ENCODE measurements at regions not wholly inside any gene's neighbourhood (a gene's known extent, or its start where the extent isn't known, plus 50 kb on each side); places are given as distances from the start of the nearest gene placed in this dataset.

DNA sequence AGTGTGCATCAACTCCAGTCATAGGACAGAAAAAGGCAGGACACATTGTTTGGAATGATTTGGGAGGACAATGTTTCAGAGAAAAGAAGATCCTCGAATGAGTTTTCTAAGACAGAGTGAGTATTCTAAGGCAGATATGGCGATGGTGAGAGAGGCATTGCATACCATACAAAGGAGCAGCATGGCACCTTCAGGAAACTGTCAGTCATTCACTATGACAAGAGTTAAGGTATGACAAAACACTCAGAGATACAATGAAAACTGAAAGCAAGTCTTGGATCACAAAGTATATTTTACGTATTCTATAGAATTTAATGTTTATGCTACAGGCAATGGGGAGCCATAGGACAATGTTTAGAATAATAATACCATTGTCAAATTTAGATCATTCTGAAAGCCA lies 337.4 kb upstream of the LYPLAL1 start:
- H3F3A ChIP-seq (ENCODE audit: insufficient read depth), result no peaks in the 10 kb centered on the region
- no peak overlapping the region for H3K27ac ChIP-seq (ENCODE audit: low read depth, low read length)
- H2AFZ ChIP-seq (ENCODE audit: low read depth, low read length, severe bottlenecking), result no peak overlapping the region
- H3K4me2 ChIP-seq (ENCODE audit: low read depth, low read length, poor library complexity, severe bottlenecking), result no peak overlapping the region
- TF ChIP-seq EZH2phosphoT487 (conservative IDR thresholded peaks at IDR 0.05; ENCODE audit: low read length), result no peak
- TF ChIP-seq, protein P1, sequence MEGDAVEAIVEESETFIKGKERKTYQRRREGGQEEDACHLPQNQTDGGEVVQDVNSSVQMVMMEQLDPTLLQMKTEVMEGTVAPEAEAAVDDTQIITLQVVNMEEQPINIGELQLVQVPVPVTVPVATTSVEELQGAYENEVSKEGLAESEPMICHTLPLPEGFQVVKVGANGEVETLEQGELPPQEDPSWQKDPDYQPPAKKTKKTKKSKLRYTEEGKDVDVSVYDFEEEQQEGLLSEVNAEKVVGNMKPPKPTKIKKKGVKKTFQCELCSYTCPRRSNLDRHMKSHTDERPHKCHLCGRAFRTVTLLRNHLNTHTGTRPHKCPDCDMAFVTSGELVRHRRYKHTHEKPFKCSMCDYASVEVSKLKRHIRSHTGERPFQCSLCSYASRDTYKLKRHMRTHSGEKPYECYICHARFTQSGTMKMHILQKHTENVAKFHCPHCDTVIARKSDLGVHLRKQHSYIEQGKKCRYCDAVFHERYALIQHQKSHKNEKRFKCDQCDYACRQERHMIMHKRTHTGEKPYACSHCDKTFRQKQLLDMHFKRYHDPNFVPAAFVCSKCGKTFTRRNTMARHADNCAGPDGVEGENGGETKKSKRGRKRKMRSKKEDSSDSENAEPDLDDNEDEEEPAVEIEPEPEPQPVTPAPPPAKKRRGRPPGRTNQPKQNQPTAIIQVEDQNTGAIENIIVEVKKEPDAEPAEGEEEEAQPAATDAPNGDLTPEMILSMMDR (IDR thresholded peaks at IDR 0.05; ENCODE audit: insufficient read depth, low read length, poor library complexity, severe bottlenecking), result no peak
- no peaks in the 10 kb centered on the region for H3K9me3 ChIP-seq (ENCODE audit: insufficient read depth, low read length)
- no peak overlapping the region for H3K9ac ChIP-seq (ENCODE audit: low read length)
- H3K79me2 ChIP-seq (ENCODE audit: insufficient read depth, low read length), result no peaks in the 10 kb centered on the region
- H3K9me2 ChIP-seq (replicated peaks; ENCODE audit: insufficient read depth, low read length), result no peaks in the 10 kb centered on the region
- H3K36me3 ChIP-seq (ENCODE audit: low read length), result no peaks in the 10 kb centered on the region
- H4K20me1 ChIP-seq (ENCODE audit: low read depth, low read length), result no peaks in the 10 kb centered on the region
- H3K27me3 ChIP-seq (ENCODE audit: low read length), result no peaks in the 10 kb centered on the region
- H3K4me3 ChIP-seq (ENCODE audit: insufficient read depth, low read length, poor library complexity, severe bottlenecking), result no peak overlapping the region

DNA sequence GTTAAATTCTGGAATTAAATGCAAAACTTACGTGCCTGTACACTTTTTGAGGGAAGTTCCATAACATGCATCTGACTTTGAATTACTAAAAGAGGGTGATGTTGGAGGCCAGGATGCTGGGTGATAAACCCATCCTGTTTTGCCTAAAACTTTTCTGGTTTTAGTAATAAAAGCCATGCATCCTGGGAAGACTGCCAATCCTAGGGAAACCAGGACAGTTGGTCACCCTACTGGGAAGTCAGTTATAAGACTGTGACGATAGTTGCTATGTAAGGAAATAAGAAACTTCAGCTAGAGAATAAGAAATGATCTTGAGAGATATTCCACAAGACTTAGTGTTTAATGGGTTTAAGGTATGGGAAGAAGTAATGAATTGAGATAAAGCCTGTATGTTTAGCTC lies 336.6 kb upstream of the LYPLAL1 start:
- Histone ChIP-seq H3K4me2 (ENCODE audit: low read depth, low read length, poor library complexity, severe bottlenecking) (no peak overlapping the region), H3K79me2 (ENCODE audit: insufficient read depth, low read length) (no peaks in the 10 kb centered on the region), H2AFZ (ENCODE audit: low read depth, low read length, severe bottlenecking) (no peak overlapping the region), H3K27me3 (ENCODE audit: low read length) (no peaks in the 10 kb centered on the region), H3F3A (ENCODE audit: insufficient read depth) (no peaks in the 10 kb centered on the region), H3K4me3 (ENCODE audit: insufficient read depth, low read length, poor library complexity, severe bottlenecking) (no peak overlapping the region), H3K9me3 (ENCODE audit: insufficient read depth, low read length) (no peaks in the 10 kb centered on the region), H3K27ac (ENCODE audit: low read depth, low read length) (no peak overlapping the region), H4K20me1 (ENCODE audit: low read depth, low read length) (no peaks in the 10 kb centered on the region), H3K9me2 (replicated peaks; ENCODE audit: insufficient read depth, low read length) (no peaks in the 10 kb centered on the region), H3K9ac (ENCODE audit: low read length) (no peak overlapping the region), H3K36me3 (ENCODE audit: low read length) (no peaks in the 10 kb centered on the region)
- TF ChIP-seq, protein P1 (IDR thresholded peaks at IDR 0.05; ENCODE audit: insufficient read depth, low read length, poor library complexity, severe bottlenecking), result no peak
- TF ChIP-seq EZH2phosphoT487 (conservative IDR thresholded peaks at IDR 0.05; ENCODE audit: low read length), result no peak

DNA sequence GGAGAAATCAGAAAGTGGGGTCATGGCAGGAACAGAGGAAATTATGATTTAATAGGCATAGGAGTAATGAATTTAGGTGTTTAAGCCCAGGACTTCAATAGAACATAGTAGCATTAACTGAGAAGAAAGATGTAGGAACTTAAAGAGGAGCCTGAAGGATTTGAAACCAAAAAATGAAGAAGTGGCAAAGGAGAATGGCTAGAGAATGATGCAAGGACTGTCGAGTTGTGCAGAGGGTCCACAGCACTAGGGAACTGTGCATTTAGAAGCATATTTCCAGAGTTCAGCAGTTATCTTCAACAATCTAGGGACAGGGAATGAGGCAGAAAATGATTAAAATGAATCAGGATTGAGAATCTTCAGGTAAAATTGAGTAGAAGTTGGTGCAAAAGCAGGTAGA lies 328.1 kb upstream of the LYPLAL1 start:
- Histone ChIP-seq H3K4me2 (ENCODE audit: low read depth, low read length, poor library complexity, severe bottlenecking) (no peak overlapping the region), H3K79me2 (ENCODE audit: insufficient read depth, low read length) (no peaks in the 10 kb centered on the region), H3K27me3 (ENCODE audit: low read length) (no peaks in the 10 kb centered on the region), H3K9ac (ENCODE audit: low read length) (no peak overlapping the region), H3F3A (ENCODE audit: insufficient read depth) (no peaks in the 10 kb centered on the region), H3K36me3 (ENCODE audit: low read length) (no peaks in the 10 kb centered on the region), H3K27ac (ENCODE audit: low read depth, low read length) (no peak overlapping the region), H3K9me2 (replicated peaks; ENCODE audit: insufficient read depth, low read length) (no peaks in the 10 kb centered on the region), H3K9me3 (ENCODE audit: insufficient read depth, low read length) (no peaks in the 10 kb centered on the region), H2AFZ (ENCODE audit: low read depth, low read length, severe bottlenecking) (no peak overlapping the region), H4K20me1 (ENCODE audit: low read depth, low read length) (no peaks in the 10 kb centered on the region), H3K4me3 (ENCODE audit: insufficient read depth, low read length, poor library complexity, severe bottlenecking) (no peak overlapping the region)
- TF ChIP-seq, protein P1 (IDR thresholded peaks at IDR 0.05; ENCODE audit: insufficient read depth, low read length, poor library complexity, severe bottlenecking), result no peak

GRCh38 chr1:218846181-218846580 lies 327.5 kb upstream of the LYPLAL1 start:
- no peak overlapping the region for H3K27ac ChIP-seq (ENCODE audit: low read depth, low read length)
- no peaks in the 10 kb centered on the region for H3K36me3 ChIP-seq (ENCODE audit: low read length)
- no peaks in the 10 kb centered on the region for H3K9me2 ChIP-seq (replicated peaks; ENCODE audit: insufficient read depth, low read length)
- H3K79me2 ChIP-seq (ENCODE audit: insufficient read depth, low read length), result no peaks in the 10 kb centered on the region
- no peak overlapping the region for H2AFZ ChIP-seq (ENCODE audit: low read depth, low read length, severe bottlenecking)
- H3F3A ChIP-seq (ENCODE audit: insufficient read depth), result no peaks in the 10 kb centered on the region
- no peak for TF ChIP-seq EZH2phosphoT487 (conservative IDR thresholded peaks at IDR 0.05; ENCODE audit: low read length)
- TF ChIP-seq, protein P1 (IDR thresholded peaks at IDR 0.05; ENCODE audit: insufficient read depth, low read length, poor library complexity, severe bottlenecking), result no peak
- no peak overlapping the region for H3K4me2 ChIP-seq (ENCODE audit: low read depth, low read length, poor library complexity, severe bottlenecking)
- H3K9ac ChIP-seq (ENCODE audit: low read length), result no peak overlapping the region
- H3K9me3 ChIP-seq (ENCODE audit: insufficient read depth, low read length), result no peaks in the 10 kb centered on the region
- no peaks in the 10 kb centered on the region for H3K27me3 ChIP-seq (ENCODE audit: low read length)
- no peak overlapping the region for H3K4me3 ChIP-seq (ENCODE audit: insufficient read depth, low read length, poor library complexity, severe bottlenecking)
- H4K20me1 ChIP-seq (ENCODE audit: low read depth, low read length), result no peaks in the 10 kb centered on the region
